ENCODE measurements at regions not wholly inside any gene's neighbourhood (a gene's known extent, or its start where the extent isn't known, plus 50 kb on each side); places are given as distances from the start of the nearest gene placed in this dataset.

DNA sequence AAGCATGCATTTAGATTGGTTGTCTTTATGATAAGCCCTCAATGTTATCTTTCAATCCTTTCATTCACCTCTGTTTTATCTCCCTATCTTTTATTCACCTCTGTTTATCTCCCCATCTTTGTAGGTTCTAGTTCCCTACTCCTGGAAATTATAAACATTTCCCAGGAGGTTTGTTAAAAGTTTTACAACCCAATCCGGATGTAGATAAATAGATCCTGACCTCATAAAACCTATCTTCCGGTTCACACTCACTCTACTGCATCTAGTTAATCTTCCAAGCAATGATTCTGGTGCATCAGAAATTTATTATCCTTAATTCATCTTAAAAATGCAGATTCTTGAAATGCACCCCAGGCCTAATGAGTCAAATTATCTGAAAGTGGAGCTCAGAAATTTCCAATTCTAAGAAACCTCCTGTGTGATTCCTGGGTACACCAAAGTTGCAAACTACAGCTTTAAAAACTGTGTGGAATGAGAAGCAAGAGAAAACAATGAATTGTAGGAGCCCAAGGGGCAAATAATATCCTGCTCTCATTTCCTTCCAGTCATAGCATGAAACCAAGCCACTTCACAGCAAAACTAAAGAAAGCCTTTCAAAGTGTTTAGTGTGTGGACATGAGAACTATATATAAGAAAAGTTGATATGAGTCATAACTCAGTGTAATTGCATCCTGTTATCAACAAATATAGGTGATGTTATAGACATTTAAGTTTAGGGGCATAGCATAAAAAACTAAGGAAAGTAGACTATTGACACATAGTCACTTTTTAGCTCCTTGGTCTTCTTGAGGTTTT is 51.1 kb upstream of the UGT8 start:
- intact Hi-C loops (cut with DNase I), result no loop called here
- peaks cover 0 to 16% (median 0%) of the 10 kb centered on the region in 12 donors for H3K9me3 ChIP-seq
- H3K27me3 ChIP-seq, result no peaks in the 10 kb centered on the region
- DNase-seq (no peak), ATAC-seq (no peak)
- H3K36me3 ChIP-seq, result no peaks in the 10 kb centered on the region
- no peak overlapping the region for H3K4me3 ChIP-seq
- 72 to 78% (median 78%) methylated on average over 2 of the region's 2 CpGs for WGBS, 4 donors
- H3K4me1 ChIP-seq, result no peaks in the 10 kb centered on the region
- TF ChIP-seq POLR2A (IDR thresholded peaks at IDR 0.05), result no peak
- TF ChIP-seq CTCF (IDR thresholded peaks at IDR 0.05), result no peak
- no peak overlapping the region for H3K27ac ChIP-seq
